CD4-positive, alpha-beta memory T cell (primary cell): ENCODE measurements at regions not wholly inside any gene's neighbourhood (a gene's known extent, or its start where the extent isn't known, plus 50 kb on each side); places are given as distances from the start of the nearest gene placed in this dataset.

Experiments
- CTCF ChIA-PET: fragments of 350-600 bp; sonication (Branson Sonifier 250); formaldehyde crosslinking; loops from one replicate; lab custom pipeline; 2021; ENCODE audit warnings: inconsistent platforms; ENCODE audit not compliant: partially characterized antibody; lab: Charles Lee
- POLR2A ChIA-PET: fragments of 350-600 bp; sonication (Branson Sonifier 250); formaldehyde crosslinking; loops from one replicate; lab custom pipeline; 2021; ENCODE audit not compliant: partially characterized antibody; lab: Charles Lee
- DNase-seq, 5 donors: peaks; one replicate each; pipeline versions ENCODE4 v3.0.0 to v3.0.0-alpha.2; 2020 to 2022; ENCODE audit warnings: mixed read lengths in 1 of 5
- H3K27ac ChIP-seq: one replicate; pipeline ENCODE4 v1.7.0; 2013; ENCODE audit warnings: low read depth, low read length
- H3K27me3 ChIP-seq: 2 replicates; pipeline ENCODE4 v1.7.0; 2013; ENCODE audit warnings: mild to moderate bottlenecking, low read length, moderate library complexity; ENCODE audit not compliant: insufficient read depth
- H3K36me3 ChIP-seq: 2 replicates; pipeline ENCODE4 v1.7.0; 2013; ENCODE audit warnings: mild to moderate bottlenecking, low read length, moderate library complexity; ENCODE audit not compliant: insufficient read depth
- H3K4me1 ChIP-seq: 2 replicates; pipeline ENCODE4 v1.7.0; 2013; ENCODE audit warnings: mild to moderate bottlenecking, low read length, moderate library complexity; ENCODE audit not compliant: insufficient read depth
- H3K4me3 ChIP-seq, 2 donors: one replicate each; pipeline ENCODE4 v1.7.0; 2013; ENCODE audit warnings: low read length in 2 of 2, mild to moderate bottlenecking in 1 of 2
- H3K9me3 ChIP-seq, 2 donors: one replicate each; pipeline ENCODE4 v1.7.0; 2013; ENCODE audit warnings: low read length in 2 of 2, control low read depth in 1 of 2; ENCODE audit not compliant: control insufficient read depth in 1 of 2
- H3K27ac Mint-ChIP-seq, 7 donors: one replicate each; pipeline ENCODE4 v1.8.0; 2020 to 2021; ENCODE audit warnings: mixed read lengths in 7 of 7, mild to moderate bottlenecking in 6 of 7, inconsistent platforms in 3 of 7, moderate library complexity in 3 of 7
- H3K27me3 Mint-ChIP-seq, 2 donors: one replicate each; pipeline ENCODE4 v1.8.0; 2020 to 2021; ENCODE audit warnings: mixed read lengths in 2 of 2
- H3K36me3 Mint-ChIP-seq, 2 donors: one replicate each; pipeline ENCODE4 v1.8.0; 2020 to 2021; ENCODE audit warnings: mixed read lengths in 2 of 2, inconsistent platforms in 1 of 2, mild to moderate bottlenecking in 1 of 2
- H3K4me1 Mint-ChIP-seq, 4 donors: one replicate each; pipeline ENCODE4 v1.8.0; 2020 to 2021; ENCODE audit warnings: mixed read lengths in 4 of 4, mild to moderate bottlenecking in 1 of 4
- H3K4me3 Mint-ChIP-seq, 8 donors: one replicate each; pipeline ENCODE4 v1.8.0; 2020 to 2021; ENCODE audit warnings: mixed read lengths in 8 of 8, mild to moderate bottlenecking in 7 of 8, moderate library complexity in 6 of 8, inconsistent platforms in 3 of 8
- H3K9me3 Mint-ChIP-seq, 8 donors: one replicate each; pipeline ENCODE4 v1.8.0; 2020 to 2021; ENCODE audit warnings: mixed read lengths in 8 of 8, mild to moderate bottlenecking in 5 of 8, inconsistent platforms in 3 of 8, moderate library complexity in 1 of 8
- intact Hi-C: fragments of 100-400 bp; cut with micrococcal nuclease; formaldehyde crosslinking; loops from one replicate; pipeline ENCODE4 v1.15.1; 2023

DNA sequence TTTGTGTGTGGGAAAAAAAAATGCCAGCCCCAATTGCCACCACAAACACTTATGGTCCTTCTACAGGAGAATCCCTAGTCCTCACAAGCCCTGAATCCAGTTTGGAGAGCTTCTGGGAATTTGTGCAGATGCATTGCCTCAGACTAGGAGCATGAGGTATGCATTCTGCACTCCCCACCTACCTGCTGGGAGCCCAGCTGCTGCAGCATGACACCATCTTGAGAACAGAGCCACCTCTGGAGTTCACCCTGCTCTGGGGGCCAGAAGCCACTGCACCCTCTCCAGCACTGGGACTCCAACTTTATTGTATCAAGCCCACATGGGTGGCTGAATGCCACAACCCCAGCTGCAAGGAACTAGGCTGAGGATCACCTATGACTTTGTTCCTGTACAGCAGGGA lies 568.5 kb upstream of the ID4 start:
- POLR2A ChIA-PET: interaction anchor here (0.5 kb wide), 1 partner anchor 621 kb away, joined by 3 read pairs; no protein-coding TSS in a partner anchor
- no peaks in the 10 kb centered on the region for H3K36me3 Mint-ChIP-seq
- no peaks in the 10 kb centered on the region for H3K4me1 ChIP-seq

GRCh38 chr6:19269341-19269898 lies 567.8 kb upstream of the ID4 start:
- intact Hi-C loops: no loop called here
- CTCF ChIA-PET: no interaction called here
- Histone ChIP-seq H3K27ac (no peak overlapping the region), H3K27me3 (no peaks in the 10 kb centered on the region), H3K9me3 (no peaks in the 10 kb centered on the region), H3K4me1 (no peaks in the 10 kb centered on the region), H3K36me3 (no peaks in the 10 kb centered on the region), H3K4me3 (no peak overlapping the region)
- H3K9me3 Mint-ChIP-seq: peaks cover 0 to 8% (median 4%) of the 10 kb centered on the region in 8 donors
- no peaks in the 10 kb centered on the region for H3K36me3 Mint-ChIP-seq
- H3K27ac Mint-ChIP-seq: no peak overlapping the region
- no peak overlapping the region for H3K4me3 Mint-ChIP-seq
- DNase-seq: no peak
- H3K27me3 Mint-ChIP-seq: no peaks in the 10 kb centered on the region
- no peaks in the 10 kb centered on the region for H3K4me1 Mint-ChIP-seq
- POLR2A ChIA-PET: no interaction called here

More for the DNA sequence above, 568.5 kb upstream of the ID4 start:
- Histone ChIP-seq H3K9me3 (no peaks in the 10 kb centered on the region), H3K4me3 (no peak overlapping the region), H3K27ac (no peak overlapping the region), H3K36me3 (no peaks in the 10 kb centered on the region), H3K27me3 (no peaks in the 10 kb centered on the region)
- H3K4me3 Mint-ChIP-seq: no peak overlapping the region
- intact Hi-C loops: no loop called here
- CTCF ChIA-PET: no interaction called here
- DNase-seq: no peak
- no peak overlapping the region for H3K27ac Mint-ChIP-seq
- no peaks in the 10 kb centered on the region for H3K27me3 Mint-ChIP-seq
- no peaks in the 10 kb centered on the region for H3K4me1 Mint-ChIP-seq
- H3K9me3 Mint-ChIP-seq: peaks cover 0 to 8% (median 4%) of the 10 kb centered on the region in 8 donors

- Histone ChIP-seq H3K27ac (no peak overlapping the region), H3K4me3 (no peak overlapping the region), H3K27me3 (no peaks in the 10 kb centered on the region), H3K36me3 (no peaks in the 10 kb centered on the region), H3K9me3 (no peaks in the 10 kb centered on the region), H3K4me1 (no peaks in the 10 kb centered on the region)
- Mint-ChIP-seq H3K36me3 (no peaks in the 10 kb centered on the region), H3K27ac (no peak overlapping the region), H3K4me1 (no peaks in the 10 kb centered on the region), H3K4me3 (no peak overlapping the region), H3K9me3 (peaks cover 0 to 8% (median 5%) of the 10 kb centered on the region in 8 donors), H3K27me3 (no peaks in the 10 kb centered on the region)
- intact Hi-C loops: no loop called here
- CTCF ChIA-PET: no interaction called here
- POLR2A ChIA-PET: no interaction called here
- no peak for DNase-seq
Observed at GRCh38 chr6:19270616-19271015, 566.6 kb upstream of the ID4 start.

- no peak for DNase-seq
- H3K27me3 Mint-ChIP-seq: no peaks in the 10 kb centered on the region
Observed at GRCh38 chr6:19279273-19279684, 557.9 kb upstream of the ID4 start.

GRCh38 chr6:19287928-19288327 lies 549.2 kb upstream of the ID4 start:
- H3K4me3 Mint-ChIP-seq: no peak overlapping the region
- Histone ChIP-seq H3K27me3 (no peaks in the 10 kb centered on the region), H3K4me3 (no peak overlapping the region), H3K36me3 (no peaks in the 10 kb centered on the region), H3K4me1 (no peaks in the 10 kb centered on the region), H3K27ac (no peak overlapping the region), H3K9me3 (no peaks in the 10 kb centered on the region)
- H3K9me3 Mint-ChIP-seq: peaks cover 0 to 10% (median 0%) of the 10 kb centered on the region in 8 donors
- no peak overlapping the region for H3K27ac Mint-ChIP-seq
- no peaks in the 10 kb centered on the region for H3K4me1 Mint-ChIP-seq
- CTCF ChIA-PET: no interaction called here
- H3K36me3 Mint-ChIP-seq: no peaks in the 10 kb centered on the region
- DNase-seq: no peak
- no peaks in the 10 kb centered on the region for H3K27me3 Mint-ChIP-seq
- POLR2A ChIA-PET: no interaction called here
- intact Hi-C loops: no loop called here

More at GRCh38 chr6:19279273-19279684, 557.9 kb upstream of the ID4 start:
- Histone ChIP-seq H3K9me3 (no peaks in the 10 kb centered on the region), H3K4me3 (no peak overlapping the region), H3K4me1 (no peaks in the 10 kb centered on the region), H3K27ac (no peak overlapping the region), H3K27me3 (no peaks in the 10 kb centered on the region), H3K36me3 (no peaks in the 10 kb centered on the region)
- no peak overlapping the region for H3K27ac Mint-ChIP-seq
- no peak overlapping the region for H3K4me3 Mint-ChIP-seq
- H3K36me3 Mint-ChIP-seq: no peaks in the 10 kb centered on the region
- no peaks in the 10 kb centered on the region for H3K4me1 Mint-ChIP-seq
- CTCF ChIA-PET: no interaction called here
- intact Hi-C loops: no loop called here
- peaks cover 0 to 11% (median 5%) of the 10 kb centered on the region in 8 donors for H3K9me3 Mint-ChIP-seq
- POLR2A ChIA-PET: no interaction called here

DNA sequence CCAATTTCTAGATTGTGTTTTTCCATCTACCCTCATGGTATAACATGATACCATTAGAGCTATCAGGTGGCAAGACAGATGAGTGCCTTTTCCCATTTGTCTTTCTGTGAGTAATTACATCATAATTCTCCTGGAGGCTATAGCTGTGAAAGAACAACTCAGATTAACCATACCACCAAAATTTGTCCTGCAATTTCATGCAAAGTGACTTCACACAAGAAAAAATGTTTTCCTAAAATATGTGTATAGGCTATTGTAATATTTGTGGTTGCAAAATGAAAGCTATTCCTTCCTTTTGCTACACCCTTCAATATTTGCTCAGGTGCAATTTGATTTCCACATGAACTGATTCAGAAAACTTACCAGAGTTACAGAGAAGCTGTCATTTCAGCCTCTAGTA lies 547.7 kb upstream of the ID4 start:
- Histone ChIP-seq H3K36me3 (no peaks in the 10 kb centered on the region), H3K27me3 (no peaks in the 10 kb centered on the region), H3K9me3 (no peaks in the 10 kb centered on the region), H3K27ac (no peak overlapping the region), H3K4me3 (no peak overlapping the region), H3K4me1 (no peaks in the 10 kb centered on the region)
- ChIA-PET CTCF (no interaction called here), POLR2A (no interaction called here)
- no peak overlapping the region for H3K4me3 Mint-ChIP-seq
- no peaks in the 10 kb centered on the region for H3K4me1 Mint-ChIP-seq
- no peak overlapping the region for H3K27ac Mint-ChIP-seq
- H3K36me3 Mint-ChIP-seq: no peaks in the 10 kb centered on the region
- no peak for DNase-seq
- H3K9me3 Mint-ChIP-seq: peaks cover 0 to 5% (median 0%) of the 10 kb centered on the region in 8 donors
- intact Hi-C loops: no loop called here
- no peaks in the 10 kb centered on the region for H3K27me3 Mint-ChIP-seq

DNA sequence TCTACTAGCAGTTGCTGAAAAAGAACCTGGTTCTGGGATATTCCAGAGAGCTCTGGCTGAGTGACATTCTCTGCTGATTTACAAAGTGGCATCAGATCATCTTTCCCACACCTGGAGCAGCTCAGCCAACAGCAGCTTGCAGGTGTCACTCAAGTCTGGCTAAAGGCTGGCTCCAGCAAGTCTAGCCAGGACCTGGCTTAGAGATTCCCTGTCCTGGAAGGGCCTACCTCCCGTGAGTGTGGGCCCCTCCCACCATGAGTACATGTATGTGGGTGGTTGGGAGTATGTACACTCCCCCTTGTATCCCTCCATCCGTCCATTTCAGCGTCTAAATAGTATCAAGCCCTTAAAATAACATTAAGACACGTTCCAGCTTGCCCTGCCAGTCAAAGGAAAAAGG lies 539.3 kb upstream of the ID4 start:
- H3K4me1 Mint-ChIP-seq: no peaks in the 10 kb centered on the region
- no peaks in the 10 kb centered on the region for H3K27me3 Mint-ChIP-seq
- Histone ChIP-seq H3K27me3 (no peaks in the 10 kb centered on the region), H3K4me3 (no peak overlapping the region), H3K4me1 (no peaks in the 10 kb centered on the region), H3K36me3 (no peaks in the 10 kb centered on the region), H3K27ac (no peak overlapping the region), H3K9me3 (no peaks in the 10 kb centered on the region)
- intact Hi-C loops: no loop called here
- H3K9me3 Mint-ChIP-seq: peaks cover 0 to 4% (median 3%) of the 10 kb centered on the region in 8 donors
- H3K36me3 Mint-ChIP-seq: no peaks in the 10 kb centered on the region
- CTCF ChIA-PET: no interaction called here
- DNase-seq: no peak
- H3K4me3 Mint-ChIP-seq: no peak overlapping the region
- H3K27ac Mint-ChIP-seq: no peak overlapping the region
- POLR2A ChIA-PET: no interaction called here

GRCh38 chr6:19298421-19298820 lies 538.7 kb upstream of the ID4 start:
- no peaks in the 10 kb centered on the region for H3K27me3 Mint-ChIP-seq
- ChIA-PET POLR2A (no interaction called here), CTCF (no interaction called here)
- H3K9me3 Mint-ChIP-seq: peaks cover 0 to 4% (median 3%) of the 10 kb centered on the region in 8 donors
- no peaks in the 10 kb centered on the region for H3K36me3 ChIP-seq
- intact Hi-C loops: no loop called here
- H3K4me1 Mint-ChIP-seq: no peaks in the 10 kb centered on the region
- H3K27ac Mint-ChIP-seq: no peak overlapping the region
- H3K27me3 ChIP-seq: no peaks in the 10 kb centered on the region
- H3K4me1 ChIP-seq: no peaks in the 10 kb centered on the region
- H3K27ac ChIP-seq: no peak overlapping the region
- no peak overlapping the region for H3K4me3 Mint-ChIP-seq
- no peaks in the 10 kb centered on the region for H3K36me3 Mint-ChIP-seq
- no peak for DNase-seq
- no peak overlapping the region for H3K4me3 ChIP-seq
- no peaks in the 10 kb centered on the region for H3K9me3 ChIP-seq
